Ishikawa (cell line): ENCODE measurements at regions not wholly inside any gene's neighbourhood (a gene's known extent, or its start where the extent isn't known, plus 50 kb on each side); places are given as distances from the start of the nearest gene placed in this dataset.

Experiments used
- CEBPB ChIP-seq: IDR thresholded peaks from 2 replicates; pipeline ENCODE4 v1.6.1; 2012
- EP300 ChIP-seq: IDR thresholded peaks from 2 replicates; pipeline ENCODE4 v1.6.1; 2012; ENCODE audit warnings: borderline replicate concordance
- FOXM1 ChIP-seq: IDR thresholded peaks from 2 replicates; pipeline ENCODE4 v1.6.1; 2012; ENCODE audit warnings: low read depth, borderline replicate concordance
- NFIC ChIP-seq: IDR thresholded peaks from 2 replicates; pipeline ENCODE4 v1.6.1; 2012
- RAD21 ChIP-seq: IDR thresholded peaks from 2 replicates; pipeline ENCODE4 v1.6.1; 2012; ENCODE audit warnings: low read depth
- REST ChIP-seq: IDR thresholded peaks from 2 replicates; pipeline ENCODE4 v1.6.1; 2012; ENCODE audit warnings: low read depth, mild to moderate bottlenecking
- TCF12 ChIP-seq: IDR thresholded peaks from 2 replicates; pipeline ENCODE4 v1.6.1; 2012; ENCODE audit warnings: low read depth
- TEAD4 ChIP-seq: IDR thresholded peaks from 2 replicates; pipeline ENCODE4 v1.6.1; 2012
- TF ChIP-seq, protein P1 (sequence below): IDR thresholded peaks from 2 replicates; pipeline ENCODE4 v1.6.1; 2012

DNA sequence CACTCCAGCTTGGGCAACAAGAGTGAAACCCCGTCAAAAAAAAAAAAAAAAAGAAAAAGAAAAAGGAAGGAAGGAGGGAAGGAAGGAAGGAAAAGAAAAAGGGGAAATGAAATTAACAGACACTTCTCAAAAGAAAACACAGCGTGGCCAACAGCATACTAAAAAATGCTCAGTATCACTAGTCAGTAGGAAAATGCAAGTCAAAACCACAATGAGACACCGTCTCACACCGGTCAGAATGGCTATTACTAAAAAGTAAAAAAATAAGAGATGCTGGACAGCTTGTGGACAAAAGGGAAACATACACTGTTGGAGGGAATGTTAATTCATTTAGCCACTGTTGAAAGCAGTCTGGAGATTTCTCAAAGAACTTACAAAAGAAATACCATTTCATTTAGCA, 369.5 kb upstream of the BRINP3 start:
- TF ChIP-seq REST (no peak), CEBPB (no peak), EP300 (no peak), FOXM1 (no peak), TEAD4 (no peak), NFIC (no peak), RAD21 (no peak), TCF12 (no peak)
- TF ChIP-seq, protein P1, sequence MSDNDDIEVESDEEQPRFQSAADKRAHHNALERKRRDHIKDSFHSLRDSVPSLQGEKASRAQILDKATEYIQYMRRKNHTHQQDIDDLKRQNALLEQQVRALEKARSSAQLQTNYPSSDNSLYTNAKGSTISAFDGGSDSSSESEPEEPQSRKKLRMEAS, result no peak
